Activated naive CD4-positive, alpha-beta T cell treated with anti-CD3 and anti-CD28 coated beads for 36 hours (primary cell): ENCODE measurements at regions not wholly inside any gene's neighbourhood (a gene's known extent, or its start where the extent isn't known, plus 50 kb on each side); places are given as distances from the start of the nearest gene placed in this dataset.

ENCODE experiments used
- CTCF ChIA-PET: fragments of 350-600 bp; sonication (Branson Sonifier 250); formaldehyde crosslinking; loops from one replicate; lab custom pipeline; 2021; ENCODE audit warnings: antibody characterized with exemption; lab: Charles Lee
- DNase-seq: peaks from one replicate; pipeline ENCODE4 v3.0.0-alpha.2; 2020
- H3K27ac Mint-ChIP-seq: one replicate; pipeline ENCODE4 v1.8.0; 2021; ENCODE audit warnings: mild to moderate bottlenecking, mixed read lengths
- H3K27me3 Mint-ChIP-seq: one replicate; pipeline ENCODE4 v1.8.0; 2021; ENCODE audit warnings: low read depth, mixed read lengths
- H3K36me3 Mint-ChIP-seq: one replicate; pipeline ENCODE4 v1.8.0; 2021; ENCODE audit warnings: low read depth, mixed read lengths
- H3K4me1 Mint-ChIP-seq: one replicate; pipeline ENCODE4 v1.8.0; 2021; ENCODE audit warnings: low read depth, mixed read lengths
- H3K4me3 Mint-ChIP-seq: one replicate; pipeline ENCODE4 v1.8.0; 2021; ENCODE audit warnings: mild to moderate bottlenecking, moderate library complexity, mixed read lengths
- H3K9me3 Mint-ChIP-seq: one replicate; pipeline ENCODE4 v1.8.0; 2021; ENCODE audit warnings: mixed read lengths
- intact Hi-C: fragments of 100-400 bp; cut with micrococcal nuclease; formaldehyde crosslinking; loops from one replicate; pipeline ENCODE4 v1.15.1; 2023

DNA sequence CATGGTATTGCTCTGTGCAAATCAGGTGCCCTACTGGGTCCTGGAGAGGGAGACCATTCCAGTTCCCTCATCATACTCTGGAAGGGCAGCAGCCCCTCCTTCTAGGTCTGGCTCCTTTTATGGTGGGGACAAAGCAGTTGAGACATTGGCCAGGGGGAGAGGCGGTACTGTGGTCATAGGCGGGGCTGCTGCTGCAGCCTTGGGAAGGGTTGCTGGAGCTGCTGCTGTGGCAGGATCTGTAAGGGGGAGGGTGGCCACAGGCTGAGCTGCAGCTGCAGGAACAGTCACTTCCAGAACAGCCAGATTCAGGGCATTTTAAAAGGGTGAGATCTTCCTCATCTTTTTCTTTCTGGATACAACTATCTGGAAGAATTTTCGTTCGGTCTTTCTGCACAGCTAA lies 233.0 kb upstream of the SGCD start:
- CTCF ChIA-PET = no interaction called here
- H3K27me3 Mint-ChIP-seq = peaks cover 5% of the 10 kb centered on the region
- no peak for DNase-seq
- H3K4me1 Mint-ChIP-seq = no peaks in the 10 kb centered on the region
- H3K9me3 Mint-ChIP-seq = peaks cover 10% of the 10 kb centered on the region
- H3K27ac Mint-ChIP-seq = no peak overlapping the region
- intact Hi-C loops = no loop called here
- H3K36me3 Mint-ChIP-seq = no peaks in the 10 kb centered on the region
- no peak overlapping the region for H3K4me3 Mint-ChIP-seq

DNA sequence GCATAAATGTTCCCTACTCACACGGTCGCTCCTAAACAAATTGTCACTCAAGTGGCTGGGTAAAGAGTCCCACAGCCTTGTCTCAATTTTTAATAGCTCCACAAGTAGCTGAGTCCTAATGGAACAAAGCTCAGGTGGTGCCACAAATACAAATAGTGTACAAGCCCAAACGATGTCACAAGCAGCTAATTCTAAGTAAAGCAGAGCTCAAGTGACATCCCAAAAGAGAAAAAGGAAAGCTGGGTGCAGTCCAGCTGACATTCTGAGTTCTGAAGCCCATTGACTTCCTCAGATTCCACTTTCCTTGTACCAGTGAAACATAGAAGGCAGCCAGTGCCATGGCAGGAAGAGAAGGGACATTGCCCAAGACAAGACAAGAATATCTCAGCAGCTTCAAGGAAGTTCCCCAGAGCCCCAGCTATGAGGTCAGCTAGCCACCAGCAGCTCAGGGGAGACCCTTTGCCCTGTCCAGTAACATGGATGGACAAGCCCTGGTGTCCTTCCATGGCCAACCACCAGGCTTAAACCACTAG lies 231.2 kb upstream of the SGCD start:
- Mint-ChIP-seq H3K27me3 (peaks cover 5% of the 10 kb centered on the region), H3K4me1 (no peaks in the 10 kb centered on the region), H3K9me3 (peaks cover 2% of the 10 kb centered on the region), H3K36me3 (no peaks in the 10 kb centered on the region), H3K4me3 (no peak overlapping the region), H3K27ac (no peak overlapping the region)
- DNase-seq = no peak
- CTCF ChIA-PET = no interaction called here
- intact Hi-C loops = no loop called here

DNA sequence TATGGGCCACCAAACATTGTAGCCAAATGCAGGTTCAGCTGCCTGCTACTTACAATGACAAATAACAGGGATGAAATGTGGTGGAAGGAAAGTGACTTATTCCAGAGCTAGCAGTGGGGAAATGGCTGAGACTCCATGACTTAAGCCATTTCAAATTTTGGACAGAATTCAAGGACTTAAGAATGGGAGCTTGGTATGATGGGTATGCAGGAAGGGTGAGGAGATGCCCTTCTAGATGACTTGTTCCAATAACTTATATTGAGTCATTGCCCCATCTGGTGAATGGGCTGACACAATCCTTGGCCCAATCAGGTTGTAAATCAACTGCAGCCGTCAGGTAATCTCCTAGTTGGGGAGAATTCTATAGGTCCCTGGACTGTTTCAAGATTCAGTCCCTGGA lies 230.7 kb upstream of the SGCD start:
- Mint-ChIP-seq H3K4me1 (no peaks in the 10 kb centered on the region), H3K4me3 (no peak overlapping the region), H3K27ac (no peak overlapping the region), H3K36me3 (no peaks in the 10 kb centered on the region), H3K9me3 (no peaks in the 10 kb centered on the region), H3K27me3 (peaks cover 5% of the 10 kb centered on the region)
- intact Hi-C loops = no loop called here
- CTCF ChIA-PET = no interaction called here
- no peak for DNase-seq

DNA sequence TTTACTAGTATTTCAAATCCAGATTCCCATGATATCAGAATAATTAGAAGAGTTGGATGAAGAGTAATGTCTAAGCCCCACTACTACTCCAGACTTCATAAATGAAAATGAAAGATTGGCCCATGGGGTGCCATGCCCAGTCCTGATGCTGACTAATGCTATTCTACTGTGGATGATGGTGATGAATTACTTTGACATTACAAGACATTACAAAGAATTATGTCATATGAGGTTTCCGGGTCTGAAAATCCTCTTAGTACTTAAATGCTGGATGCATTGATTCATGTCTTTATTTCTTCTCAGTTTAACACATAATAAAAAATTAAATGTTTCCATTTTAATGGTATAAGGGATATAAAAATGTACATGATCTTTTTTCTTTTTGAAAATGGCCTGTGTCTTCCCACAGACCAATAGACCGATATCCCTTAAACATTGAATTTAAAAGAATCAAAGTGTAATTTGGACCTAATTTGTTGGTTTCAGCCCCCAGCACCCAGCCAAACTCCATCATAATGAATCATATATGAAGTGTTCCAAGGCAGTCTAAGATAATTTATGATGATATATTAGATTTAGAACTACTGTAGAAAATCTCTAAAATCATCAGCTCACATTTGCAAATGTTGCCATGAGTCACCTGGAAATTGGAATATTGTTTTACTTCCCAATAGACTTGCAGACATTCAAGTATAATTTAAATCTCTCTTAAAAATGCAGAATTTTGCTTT lies 223.6 kb upstream of the SGCD start:
- CTCF ChIA-PET = no interaction called here
- no peak for DNase-seq
- no peaks in the 10 kb centered on the region for H3K9me3 Mint-ChIP-seq
- no peak overlapping the region for H3K27ac Mint-ChIP-seq
- no peaks in the 10 kb centered on the region for H3K4me1 Mint-ChIP-seq
- no peaks in the 10 kb centered on the region for H3K36me3 Mint-ChIP-seq
- H3K4me3 Mint-ChIP-seq = no peak overlapping the region
- intact Hi-C loops = no loop called here
- H3K27me3 Mint-ChIP-seq = peaks cover 4% of the 10 kb centered on the region

DNA sequence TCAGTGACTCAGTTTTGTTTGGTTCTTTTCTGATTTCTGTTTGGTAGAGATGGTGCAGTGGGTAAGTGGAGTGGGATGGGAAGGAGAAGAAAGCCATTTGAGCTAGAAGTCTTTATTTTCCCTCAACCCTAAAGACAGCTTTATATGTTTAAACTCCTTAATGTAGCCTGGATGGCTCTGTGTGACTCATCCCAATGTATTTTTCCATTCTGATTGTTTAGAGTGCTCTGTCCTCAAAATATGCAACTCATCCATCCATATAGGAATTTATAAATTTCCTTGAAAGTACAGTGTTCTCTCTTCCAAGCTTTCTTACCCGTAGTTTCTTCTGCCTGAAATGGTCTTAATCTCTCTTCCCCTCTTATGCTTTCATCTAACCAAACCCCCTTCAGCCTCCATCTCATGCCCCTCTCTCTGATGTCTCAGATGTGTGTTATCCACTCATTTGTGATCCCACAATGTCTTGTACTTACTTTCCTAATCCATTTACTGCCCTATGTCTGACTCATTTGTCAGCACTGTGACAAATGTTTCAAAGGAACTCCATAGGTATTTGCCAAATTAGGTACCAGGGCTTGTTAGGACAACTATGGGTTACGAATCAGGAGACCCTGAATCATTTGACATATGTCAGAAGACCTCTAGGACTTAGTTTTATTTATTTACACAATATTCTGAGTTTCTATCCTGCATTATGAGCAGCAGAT lies 217.5 kb upstream of the SGCD start:
- Mint-ChIP-seq H3K4me3 (no peak overlapping the region), H3K4me1 (no peaks in the 10 kb centered on the region), H3K9me3 (no peaks in the 10 kb centered on the region), H3K27ac (no peak overlapping the region), H3K27me3 (peaks cover 8% of the 10 kb centered on the region), H3K36me3 (no peaks in the 10 kb centered on the region)
- intact Hi-C loops = no loop called here
- CTCF ChIA-PET = no interaction called here
- no peak for DNase-seq

DNA sequence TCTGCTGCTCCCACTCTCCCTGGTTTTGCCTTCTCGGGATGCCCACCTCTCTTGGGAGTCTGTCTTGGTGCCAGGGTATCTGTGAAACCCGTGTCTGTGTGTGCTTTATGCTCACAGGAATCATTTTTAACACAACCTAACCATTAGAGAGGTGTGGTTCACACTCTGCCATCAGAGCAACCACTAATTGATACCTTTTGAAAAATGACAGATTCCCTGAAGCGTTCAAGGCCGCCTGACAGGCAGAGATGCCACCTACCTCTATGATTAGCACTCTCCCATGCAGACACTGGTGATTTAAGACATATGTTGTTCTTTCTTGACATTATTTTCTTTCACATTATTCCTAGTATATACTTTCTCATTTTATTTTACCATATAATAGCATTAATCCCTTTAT lies 207.3 kb upstream of the SGCD start:
- H3K36me3 Mint-ChIP-seq = no peaks in the 10 kb centered on the region
- H3K27ac Mint-ChIP-seq = no peak overlapping the region
- intact Hi-C loops = no loop called here
- no peak for DNase-seq
- CTCF ChIA-PET = no interaction called here
- H3K27me3 Mint-ChIP-seq = peaks cover 17% of the 10 kb centered on the region
- H3K4me3 Mint-ChIP-seq = no peak overlapping the region
- no peaks in the 10 kb centered on the region for H3K9me3 Mint-ChIP-seq
- no peaks in the 10 kb centered on the region for H3K4me1 Mint-ChIP-seq

DNA sequence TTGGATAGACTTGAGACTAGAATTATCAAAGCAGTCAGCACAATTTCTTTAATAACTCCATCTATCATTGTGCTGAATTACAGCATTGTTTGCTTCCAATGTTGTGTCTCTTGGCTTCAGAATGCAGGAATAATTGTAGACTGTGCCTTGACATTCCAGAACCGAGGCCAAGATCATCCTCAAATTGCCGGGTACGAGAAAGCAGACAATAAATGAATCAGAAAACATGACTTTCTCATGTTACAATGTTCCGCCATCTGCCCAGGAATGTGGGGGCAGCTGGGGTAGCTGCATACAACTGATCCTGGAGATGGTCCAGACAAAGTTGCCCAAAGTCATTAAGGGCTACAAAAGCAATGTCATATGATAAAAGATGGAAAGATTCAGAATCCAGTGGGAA lies 206.2 kb upstream of the SGCD start:
- Mint-ChIP-seq H3K4me3 (no peak overlapping the region), H3K36me3 (no peaks in the 10 kb centered on the region), H3K27ac (no peak overlapping the region), H3K4me1 (no peaks in the 10 kb centered on the region), H3K9me3 (no peaks in the 10 kb centered on the region), H3K27me3 (peaks cover 17% of the 10 kb centered on the region)
- CTCF ChIA-PET = no interaction called here
- no peak for DNase-seq
- intact Hi-C loops = no loop called here

DNA sequence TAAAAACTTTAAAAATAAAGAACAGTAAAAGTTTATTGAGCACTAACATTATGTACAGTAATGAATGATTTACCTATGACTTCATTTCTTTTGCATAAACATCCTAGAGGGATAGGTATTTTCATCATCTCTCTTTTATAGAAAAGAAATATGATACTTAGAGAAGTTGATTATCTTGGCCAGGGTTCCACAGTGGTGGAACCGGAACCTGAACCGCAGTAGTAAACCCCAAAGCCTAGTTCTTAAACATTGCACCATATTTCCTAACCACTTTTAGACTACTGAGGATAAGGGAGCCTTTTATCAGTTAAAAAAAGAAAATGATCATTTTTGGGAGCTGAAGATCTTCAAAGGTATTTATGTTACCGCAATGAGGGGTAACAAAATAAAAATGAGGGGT lies 205.7 kb upstream of the SGCD start:
- peaks cover 17% of the 10 kb centered on the region for H3K27me3 Mint-ChIP-seq
- intact Hi-C loops = no loop called here
- H3K36me3 Mint-ChIP-seq = no peaks in the 10 kb centered on the region
- no peaks in the 10 kb centered on the region for H3K9me3 Mint-ChIP-seq
- H3K4me3 Mint-ChIP-seq = no peak overlapping the region
- CTCF ChIA-PET = no interaction called here
- no peak overlapping the region for H3K27ac Mint-ChIP-seq
- DNase-seq = no peak
- H3K4me1 Mint-ChIP-seq = no peaks in the 10 kb centered on the region

DNA sequence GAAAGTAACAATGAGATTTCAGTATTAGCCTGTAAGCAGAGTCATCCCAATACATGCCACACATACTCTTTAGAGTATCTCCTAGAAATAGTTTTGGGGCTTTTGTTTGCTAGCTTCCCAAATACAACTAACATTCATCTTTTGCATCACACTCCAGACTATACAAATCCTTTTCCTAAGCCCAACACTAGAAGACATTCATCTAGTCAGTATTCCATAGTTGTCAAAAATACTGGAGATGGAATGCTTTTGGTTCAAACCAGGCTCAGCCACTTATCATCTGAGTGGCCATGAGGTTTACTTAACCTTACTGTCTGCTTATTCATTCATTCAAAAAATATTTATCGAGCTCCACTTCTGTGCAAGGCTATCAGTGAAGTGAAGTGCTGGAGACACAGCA lies 205.1 kb upstream of the SGCD start:
- DNase-seq = no peak
- CTCF ChIA-PET = no interaction called here
- Mint-ChIP-seq H3K4me1 (no peaks in the 10 kb centered on the region), H3K4me3 (no peak overlapping the region), H3K27ac (no peak overlapping the region), H3K27me3 (peaks cover 17% of the 10 kb centered on the region), H3K9me3 (no peaks in the 10 kb centered on the region), H3K36me3 (no peaks in the 10 kb centered on the region)
- intact Hi-C loops = no loop called here

- no peak overlapping the region for H3K4me3 Mint-ChIP-seq
- peaks cover 11% of the 10 kb centered on the region for H3K27me3 Mint-ChIP-seq
- no peaks in the 10 kb centered on the region for H3K36me3 Mint-ChIP-seq
- DNase-seq = no peak
- H3K9me3 Mint-ChIP-seq = no peaks in the 10 kb centered on the region
- H3K4me1 Mint-ChIP-seq = no peaks in the 10 kb centered on the region
- CTCF ChIA-PET = no interaction called here
- intact Hi-C loops = no loop called here
- H3K27ac Mint-ChIP-seq = no peak overlapping the region
These were observed 202.3 kb upstream of the SGCD start for GRCh38 chr5:156124708-156125107.

DNA sequence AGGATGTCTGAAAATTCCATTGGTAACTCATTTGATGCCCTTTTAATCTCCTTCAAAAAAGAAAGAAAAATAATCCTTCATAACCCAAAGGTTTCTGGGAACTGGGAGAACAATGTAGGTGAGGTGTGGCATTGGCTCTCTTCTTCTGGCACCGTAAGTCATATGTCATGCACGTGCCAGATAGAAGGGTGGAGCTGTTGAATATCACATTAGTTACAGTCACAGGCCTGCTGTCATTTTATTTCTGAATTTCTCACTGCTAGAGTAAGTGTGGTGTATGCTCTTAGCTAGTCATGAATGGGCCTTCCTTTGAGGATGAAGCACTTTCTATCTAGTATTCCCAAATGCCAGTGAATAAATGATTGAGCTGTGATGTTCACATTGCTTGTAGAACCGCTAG lies 201.8 kb upstream of the SGCD start:
- Mint-ChIP-seq H3K9me3 (no peaks in the 10 kb centered on the region), H3K27ac (no peak overlapping the region), H3K4me1 (no peaks in the 10 kb centered on the region), H3K27me3 (peaks cover 7% of the 10 kb centered on the region), H3K4me3 (no peak overlapping the region), H3K36me3 (no peaks in the 10 kb centered on the region)
- CTCF ChIA-PET = no interaction called here
- intact Hi-C loops = no loop called here
- DNase-seq = no peak

DNA sequence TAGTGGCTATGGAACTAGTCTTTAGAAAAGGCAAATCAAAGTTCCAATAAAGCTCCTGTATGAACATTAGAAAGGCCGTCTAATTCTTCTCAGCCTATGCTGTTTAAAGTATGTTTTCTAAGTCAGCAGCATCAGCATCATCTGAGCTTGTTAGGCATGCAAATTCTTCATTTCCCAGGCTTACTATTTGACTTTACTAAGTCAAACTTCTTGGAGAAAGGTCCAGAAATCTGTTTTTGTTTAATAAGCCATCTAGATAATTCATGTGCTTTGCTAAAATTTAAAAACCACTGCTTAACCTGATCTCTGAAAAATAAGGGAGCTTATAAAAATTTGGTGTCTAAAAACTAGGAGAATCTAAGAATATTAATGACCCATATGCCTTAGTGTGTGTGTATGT lies 200.2 kb upstream of the SGCD start:
- DNase-seq = no peak
- CTCF ChIA-PET = no interaction called here
- H3K27me3 Mint-ChIP-seq = peaks cover 2% of the 10 kb centered on the region
- H3K27ac Mint-ChIP-seq = no peak overlapping the region
- H3K4me1 Mint-ChIP-seq = no peaks in the 10 kb centered on the region
- intact Hi-C loops = no loop called here
- no peaks in the 10 kb centered on the region for H3K9me3 Mint-ChIP-seq
- no peak overlapping the region for H3K4me3 Mint-ChIP-seq
- no peaks in the 10 kb centered on the region for H3K36me3 Mint-ChIP-seq

DNA sequence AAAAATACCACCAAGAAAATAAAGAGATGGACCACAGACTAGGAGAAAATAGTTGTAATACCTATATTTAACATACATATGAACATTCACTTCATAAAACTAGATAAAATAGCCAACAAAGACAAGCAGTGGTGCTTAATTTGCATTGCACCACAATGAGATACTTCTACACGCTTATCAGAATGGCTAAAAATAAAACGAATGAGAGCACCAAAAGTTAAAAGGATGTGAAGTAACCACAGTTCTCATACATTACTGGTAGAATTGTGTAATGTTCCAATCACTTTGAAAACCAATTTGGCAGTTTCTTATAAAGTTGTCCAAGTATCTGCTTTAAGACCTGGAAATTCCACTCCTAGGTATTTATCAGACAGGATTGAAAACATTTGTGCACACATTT lies 198.9 kb upstream of the SGCD start:
- DNase-seq = no peak
- Mint-ChIP-seq H3K9me3 (no peaks in the 10 kb centered on the region), H3K4me3 (no peak overlapping the region), H3K4me1 (no peaks in the 10 kb centered on the region), H3K27ac (no peak overlapping the region), H3K27me3 (peaks cover 2% of the 10 kb centered on the region), H3K36me3 (no peaks in the 10 kb centered on the region)
- intact Hi-C loops = no loop called here
- CTCF ChIA-PET = no interaction called here
